ENCODE measurements at regions not wholly inside any gene's neighbourhood (a gene's known extent, or its start where the extent isn't known, plus 50 kb on each side); places are given as distances from the start of the nearest gene placed in this dataset.

DNA sequence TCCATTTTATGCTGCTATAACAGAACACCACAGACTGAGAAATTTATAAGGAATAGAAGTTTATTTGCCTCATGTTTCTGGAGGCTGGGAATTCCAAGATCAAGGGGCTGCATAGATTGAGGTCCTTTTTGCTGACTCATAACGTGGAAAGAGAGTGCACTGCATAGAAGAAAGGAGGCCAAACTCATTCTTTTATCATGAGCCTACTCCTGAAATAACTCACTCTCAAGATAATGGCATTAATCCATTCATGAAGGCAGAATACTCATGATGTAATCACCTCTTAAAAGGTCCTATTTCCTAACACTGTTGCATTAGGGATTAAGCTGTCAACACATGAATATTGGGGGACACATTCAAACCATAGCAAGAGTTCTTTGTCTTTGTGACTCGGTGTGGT is 60.0 kb upstream of the FBXO33 start:
- Mint-ChIP-seq H3K27ac (peak overlapping the region; percentile 85), H3K9me3 (peaks cover 21% of the 10 kb centered on the region)
- TF ChIP-seq NANOG (IDR thresholded peaks at IDR 0.05; ENCODE audit: borderline replicate concordance): no peak
- no peak for TF ChIP-seq JUNB (IDR thresholded peaks at IDR 0.05; ENCODE audit: unreplicated experiment)
- no peak for TF ChIP-seq STAT1 (IDR thresholded peaks at IDR 0.05; ENCODE audit: unreplicated experiment)
- no peak for TF ChIP-seq POLR2AphosphoS5 (IDR thresholded peaks at IDR 0.05; ENCODE audit: low read depth)
- TF ChIP-seq, protein P1, sequence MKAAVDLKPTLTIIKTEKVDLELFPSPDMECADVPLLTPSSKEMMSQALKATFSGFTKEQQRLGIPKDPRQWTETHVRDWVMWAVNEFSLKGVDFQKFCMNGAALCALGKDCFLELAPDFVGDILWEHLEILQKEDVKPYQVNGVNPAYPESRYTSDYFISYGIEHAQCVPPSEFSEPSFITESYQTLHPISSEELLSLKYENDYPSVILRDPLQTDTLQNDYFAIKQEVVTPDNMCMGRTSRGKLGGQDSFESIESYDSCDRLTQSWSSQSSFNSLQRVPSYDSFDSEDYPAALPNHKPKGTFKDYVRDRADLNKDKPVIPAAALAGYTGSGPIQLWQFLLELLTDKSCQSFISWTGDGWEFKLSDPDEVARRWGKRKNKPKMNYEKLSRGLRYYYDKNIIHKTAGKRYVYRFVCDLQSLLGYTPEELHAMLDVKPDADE (IDR thresholded peaks at IDR 0.05): no peak
- no peak for TF ChIP-seq ZNF331 (CRISPR knock-in tag; IDR thresholded peaks at IDR 0.05; ENCODE audit: low read depth)
- TF ChIP-seq ZNF114 (CRISPR knock-in tag; IDR thresholded peaks at IDR 0.05): no peak
- TF ChIP-seq, protein P2, sequence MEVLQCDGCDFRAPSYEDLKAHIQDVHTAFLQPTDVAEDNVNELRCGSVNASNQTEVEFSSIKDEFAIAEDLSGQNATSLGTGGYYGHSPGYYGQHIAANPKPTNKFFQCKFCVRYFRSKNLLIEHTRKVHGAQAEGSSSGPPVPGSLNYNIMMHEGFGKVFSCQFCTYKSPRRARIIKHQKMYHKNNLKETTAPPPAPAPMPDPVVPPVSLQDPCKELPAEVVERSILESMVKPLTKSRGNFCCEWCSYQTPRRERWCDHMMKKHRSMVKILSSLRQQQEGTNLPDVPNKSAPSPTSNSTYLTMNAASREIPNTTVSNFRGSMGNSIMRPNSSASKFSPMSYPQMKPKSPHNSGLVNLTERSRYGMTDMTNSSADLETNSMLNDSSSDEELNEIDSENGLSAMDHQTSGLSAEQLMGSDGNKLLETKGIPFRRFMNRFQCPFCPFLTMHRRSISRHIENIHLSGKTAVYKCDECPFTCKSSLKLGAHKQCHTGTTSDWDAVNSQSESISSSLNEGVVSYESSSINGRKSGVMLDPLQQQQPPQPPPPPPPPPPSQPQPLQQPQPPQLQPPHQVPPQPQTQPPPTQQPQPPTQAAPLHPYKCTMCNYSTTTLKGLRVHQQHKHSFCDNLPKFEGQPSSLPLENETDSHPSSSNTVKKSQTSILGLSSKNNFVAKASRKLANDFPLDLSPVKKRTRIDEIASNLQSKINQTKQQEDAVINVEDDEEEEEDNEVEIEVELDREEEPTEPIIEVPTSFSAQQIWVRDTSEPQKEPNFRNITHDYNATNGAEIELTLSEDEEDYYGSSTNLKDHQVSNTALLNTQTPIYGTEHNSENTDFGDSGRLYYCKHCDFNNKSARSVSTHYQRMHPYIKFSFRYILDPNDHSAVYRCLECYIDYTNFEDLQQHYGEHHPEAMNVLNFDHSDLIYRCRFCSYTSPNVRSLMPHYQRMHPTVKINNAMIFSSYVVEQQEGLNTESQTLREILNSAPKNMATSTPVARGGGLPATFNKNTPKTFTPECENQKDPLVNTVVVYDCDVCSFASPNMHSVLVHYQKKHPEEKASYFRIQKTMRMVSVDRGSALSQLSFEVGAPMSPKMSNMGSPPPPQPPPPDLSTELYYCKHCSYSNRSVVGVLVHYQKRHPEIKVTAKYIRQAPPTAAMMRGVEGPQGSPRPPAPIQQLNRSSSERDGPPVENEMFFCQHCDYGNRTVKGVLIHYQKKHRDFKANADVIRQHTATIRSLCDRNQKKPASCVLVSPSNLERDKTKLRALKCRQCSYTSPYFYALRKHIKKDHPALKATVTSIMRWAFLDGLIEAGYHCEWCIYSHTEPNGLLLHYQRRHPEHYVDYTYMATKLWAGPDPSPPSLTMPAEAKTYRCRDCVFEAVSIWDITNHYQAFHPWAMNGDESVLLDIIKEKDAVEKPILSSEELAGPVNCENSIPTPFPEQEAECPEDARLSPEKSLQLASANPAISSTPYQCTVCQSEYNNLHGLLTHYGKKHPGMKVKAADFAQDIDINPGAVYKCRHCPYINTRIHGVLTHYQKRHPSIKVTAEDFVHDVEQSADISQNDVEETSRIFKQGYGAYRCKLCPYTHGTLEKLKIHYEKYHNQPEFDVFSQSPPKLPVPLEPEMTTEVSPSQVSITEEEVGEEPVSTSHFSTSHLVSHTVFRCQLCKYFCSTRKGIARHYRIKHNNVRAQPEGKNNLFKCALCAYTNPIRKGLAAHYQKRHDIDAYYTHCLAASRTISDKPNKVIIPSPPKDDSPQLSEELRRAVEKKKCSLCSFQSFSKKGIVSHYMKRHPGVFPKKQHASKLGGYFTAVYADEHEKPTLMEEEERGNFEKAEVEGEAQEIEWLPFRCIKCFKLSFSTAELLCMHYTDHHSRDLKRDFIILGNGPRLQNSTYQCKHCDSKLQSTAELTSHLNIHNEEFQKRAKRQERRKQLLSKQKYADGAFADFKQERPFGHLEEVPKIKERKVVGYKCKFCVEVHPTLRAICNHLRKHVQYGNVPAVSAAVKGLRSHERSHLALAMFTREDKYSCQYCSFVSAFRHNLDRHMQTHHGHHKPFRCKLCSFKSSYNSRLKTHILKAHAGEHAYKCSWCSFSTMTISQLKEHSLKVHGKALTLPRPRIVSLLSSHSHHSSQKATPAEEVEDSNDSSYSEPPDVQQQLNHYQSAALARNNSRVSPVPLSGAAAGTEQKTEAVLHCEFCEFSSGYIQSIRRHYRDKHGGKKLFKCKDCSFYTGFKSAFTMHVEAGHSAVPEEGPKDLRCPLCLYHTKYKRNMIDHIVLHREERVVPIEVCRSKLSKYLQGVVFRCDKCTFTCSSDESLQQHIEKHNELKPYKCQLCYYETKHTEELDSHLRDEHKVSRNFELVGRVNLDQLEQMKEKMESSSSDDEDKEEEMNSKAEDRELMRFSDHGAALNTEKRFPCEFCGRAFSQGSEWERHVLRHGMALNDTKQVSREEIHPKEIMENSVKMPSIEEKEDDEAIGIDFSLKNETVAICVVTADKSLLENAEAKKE (CRISPR knock-in tag; IDR thresholded peaks at IDR 0.05): no peak

More for the DNA sequence above, 60.0 kb upstream of the FBXO33 start:
- H3K4me1 Mint-ChIP-seq: peaks cover 14% of the 10 kb centered on the region
- H3K9me2 ChIP-seq (ENCODE audit: insufficient read depth): no peaks in the 10 kb centered on the region
- H4K20me1 ChIP-seq (replicated peaks; ENCODE audit: insufficient read depth): no peaks in the 10 kb centered on the region
- H3K36me3 Mint-ChIP-seq (ENCODE audit: low read depth): peaks cover 22% of the 10 kb centered on the region
- H3K4me1 ChIP-seq (ENCODE audit: insufficient read depth): peaks cover 13% of the 10 kb centered on the region; the same call in 1 of the 2 replicates
- ATAC-seq: no peak
- no peak overlapping the region for H3K27ac ChIP-seq (ENCODE audit: low read depth)
- peaks cover 6% of the 10 kb centered on the region; the same call in 1 of the 2 replicates for H3K36me3 ChIP-seq (ENCODE audit: insufficient read depth)
- H3K27me3 ChIP-seq (ENCODE audit: insufficient read depth): no peaks in the 10 kb centered on the region
- no peaks in the 10 kb centered on the region for H3F3A ChIP-seq (replicated peaks; ENCODE audit: low read depth)
- DNase-seq (ENCODE audit: low spot score): no peak
- H3K4me2 ChIP-seq: no peak overlapping the region
- H3K4me3 ChIP-seq: no peak overlapping the region
- H3K79me2 ChIP-seq (replicated peaks; ENCODE audit: insufficient read depth): no peaks in the 10 kb centered on the region
- no peak overlapping the region for H3K4me3 Mint-ChIP-seq
- H3K27me3 Mint-ChIP-seq (ENCODE audit: insufficient read depth, low read depth, poor library complexity): peaks cover 1% of the 10 kb centered on the region
- H2AFZ ChIP-seq: no peak overlapping the region; the same call in 1 of the 2 replicates

Data from GM23338 (cell line).